Neuronal stem cell (in vitro differentiated cells): ENCODE measurements at regions not wholly inside any gene's neighbourhood (a gene's known extent, or its start where the extent isn't known, plus 50 kb on each side); places are given as distances from the start of the nearest gene placed in this dataset.
A peak's percentile ranks its signal among the peaks of the same experiment; 100 is the strongest.

Experiments
- DNase-seq: peaks from one replicate; pipeline ENCODE4 v3.0.0-alpha.2; 2013; ENCODE audit warnings: low spot score
- H2AFZ ChIP-seq: one replicate; pipeline ENCODE4 v1.6.1; 2013; ENCODE audit warnings: mild to moderate bottlenecking, low read length, inconsistent platforms
- H2AK5ac ChIP-seq: 2 replicates; pipeline ENCODE4 v1.6.1; 2013; ENCODE audit warnings: low read depth, mild to moderate bottlenecking, inconsistent platforms, low read length, moderate library complexity, mixed read lengths
- H2BK120ac ChIP-seq: 2 replicates; pipeline ENCODE4 v1.6.1; 2013; ENCODE audit warnings: low read depth, mild to moderate bottlenecking, inconsistent platforms, low read length, moderate library complexity, mixed read lengths
- H2BK12ac ChIP-seq: one replicate; pipeline ENCODE4 v1.6.1; 2013; ENCODE audit warnings: low read length, inconsistent platforms
- H2BK15ac ChIP-seq: 2 replicates; pipeline ENCODE4 v1.6.1; 2013; ENCODE audit warnings: mild to moderate bottlenecking, low read length, inconsistent platforms, mixed read lengths
- H2BK5ac ChIP-seq: one replicate; pipeline ENCODE4 v1.6.1; 2013; ENCODE audit warnings: inconsistent platforms, mild to moderate bottlenecking, low read length, moderate library complexity
- H3K14ac ChIP-seq: one replicate; pipeline ENCODE4 v1.6.1; 2013; ENCODE audit warnings: low read length, inconsistent platforms
- H3K18ac ChIP-seq: 2 replicates; pipeline ENCODE4 v1.6.1; 2013; ENCODE audit warnings: low read length, inconsistent platforms
- H3K23ac ChIP-seq: 2 replicates; pipeline ENCODE4 v1.6.1; 2013; ENCODE audit warnings: low read depth, mild to moderate bottlenecking, mixed read lengths, low read length, inconsistent platforms; ENCODE audit not compliant: poor library complexity
- H3K27ac ChIP-seq: replicated peaks from 3 replicates; pipeline ENCODE4 v1.5.1; 2013; ENCODE audit warnings: low read length, inconsistent platforms
- H3K27me3 ChIP-seq, 3 experiments: 2 replicates each; pipeline ENCODE4 v1.6.1; 2013; ENCODE audit warnings: low read length in 3 of 3, mild to moderate bottlenecking in 2 of 3, inconsistent platforms in 1 of 3, low read depth in 1 of 3, mixed read lengths in 1 of 3, moderate library complexity in 1 of 3; ENCODE audit not compliant: control insufficient read depth in 3 of 3, insufficient read depth in 3 of 3
- H3K36me3 ChIP-seq, 2 donors: replicated peaks in 1 of 2; 2 replicates each; pipeline ENCODE4 v1.6.1; 2013; ENCODE audit warnings: low read length in 2 of 2; ENCODE audit not compliant: control insufficient read depth in 2 of 2, insufficient read depth in 2 of 2
- H3K4ac ChIP-seq: 2 replicates; pipeline ENCODE4 v1.6.1; 2013; ENCODE audit warnings: inconsistent platforms, mild to moderate bottlenecking, low read length, moderate library complexity
- H3K4me1 ChIP-seq, 2 donors: 1 replicate in 1 of 2; 2 replicates in 1 of 2; pipeline ENCODE4 v1.6.1; 2013; ENCODE audit warnings: low read length in 2 of 2, low read depth in 1 of 2; ENCODE audit not compliant: control insufficient read depth in 2 of 2, insufficient read depth in 1 of 2
- H3K4me2 ChIP-seq: one replicate; pipeline ENCODE4 v1.6.1; 2013; ENCODE audit warnings: mild to moderate bottlenecking, low read length, inconsistent platforms; ENCODE audit not compliant: insufficient read depth, poor library complexity, severe bottlenecking
- H3K4me3 ChIP-seq, 2 donors: 2 replicates each; pipeline ENCODE4 v1.5.1; 2013; ENCODE audit warnings: low read length in 2 of 2, mild to moderate bottlenecking in 2 of 2, inconsistent platforms in 1 of 2, moderate library complexity in 1 of 2
- H3K79me1 ChIP-seq: one replicate; pipeline ENCODE4 v1.6.1; 2013; ENCODE audit warnings: low read depth, mild to moderate bottlenecking, inconsistent platforms, low read length, moderate library complexity
- H3K9ac ChIP-seq: one replicate; pipeline ENCODE4 v1.6.1; 2013; ENCODE audit warnings: mild to moderate bottlenecking, low read depth, low read length, inconsistent platforms; ENCODE audit not compliant: poor library complexity
- H3K9me3 ChIP-seq, 2 donors: replicated peaks in 1 of 2; 2 replicates each; pipeline versions ENCODE3 to v1.6.1; 2013; ENCODE audit warnings: low read length in 2 of 2, mild to moderate bottlenecking in 2 of 2, inconsistent platforms in 1 of 2, low read depth in 1 of 2, mixed read lengths in 1 of 2, moderate library complexity in 1 of 2; ENCODE audit not compliant: control insufficient read depth in 2 of 2, insufficient read depth in 1 of 2
- H4K8ac ChIP-seq: one replicate; pipeline ENCODE4 v1.6.1; 2013; ENCODE audit warnings: low read depth, mild to moderate bottlenecking, inconsistent platforms, low read length, moderate library complexity
- H4K91ac ChIP-seq: one replicate; pipeline ENCODE4 v1.6.1; 2013; ENCODE audit warnings: low read length, low read depth, mild to moderate bottlenecking, inconsistent platforms; ENCODE audit not compliant: poor library complexity
- WGBS, 2 donors: extraction: QIAGEN DNeasy Blood & Tissue Kit; methylation state at CpG; one replicate each; pipeline ENCODE4 v1.1.7; 2013; ENCODE audit warnings: missing lambda C conversion rate in 2 of 2, mixed read lengths in 1 of 2; ENCODE audit not compliant: insufficient read length in 2 of 2, insufficient replicate concordance in 1 of 2; ENCODE audit errors: extremely low coverage in 2 of 2; 5-methylcytosine and 5-hydroxymethylcytosine counted together

DNA sequence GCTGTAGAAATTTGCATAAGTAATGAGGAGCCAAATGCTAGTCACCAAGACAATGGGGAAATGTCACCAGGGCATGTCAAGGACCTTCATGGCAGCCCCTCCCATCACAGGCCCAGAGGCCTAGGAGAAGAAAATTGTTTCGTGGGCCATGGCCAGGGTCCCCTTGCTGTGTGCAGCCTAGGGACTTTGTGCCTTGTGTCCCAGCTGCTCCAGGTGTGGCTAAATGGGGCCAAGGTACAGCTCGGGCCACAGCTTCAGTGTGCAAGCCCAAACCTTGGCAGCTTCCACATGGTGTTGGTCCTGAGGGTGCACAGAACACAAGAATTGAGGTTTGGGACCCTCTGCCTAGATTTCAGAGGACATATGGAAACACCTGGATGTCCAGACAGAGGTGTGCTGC lies 208.8 kb upstream of the TBC1D5 start:
- no peaks in the 10 kb centered on the region for H3K79me1 ChIP-seq
- no peak overlapping the region for H3K14ac ChIP-seq
- no peak overlapping the region for H4K91ac ChIP-seq
- H3K18ac ChIP-seq, result peak overlapping the region; percentile 63
- no CpG with 5 or more reads among the region's 2 CpGs for WGBS, 2 donors
- H3K4me1 ChIP-seq, result peaks cover 9 to 14% of the 10 kb centered on the region in 2 donors
- H3K9ac ChIP-seq, result peak overlapping the region; percentile 4
- no peaks in the 10 kb centered on the region for H3K9me3 ChIP-seq
- H3K4me2 ChIP-seq, result no peak overlapping the region
- H3K4me3 ChIP-seq, result no peak overlapping the region
- no peak overlapping the region for H3K23ac ChIP-seq
- H4K8ac ChIP-seq, result no peak overlapping the region
- H2BK5ac ChIP-seq, result no peak overlapping the region
- no peak overlapping the region for H2BK120ac ChIP-seq
- no peak overlapping the region for H2BK12ac ChIP-seq
- H2AK5ac ChIP-seq, result no peak overlapping the region
- no peaks in the 10 kb centered on the region for H3K36me3 ChIP-seq
- H2AFZ ChIP-seq, result no peak overlapping the region
- no peak overlapping the region for H3K27ac ChIP-seq
- DNase-seq, result no peak
- no peaks in the 10 kb centered on the region for H3K27me3 ChIP-seq
- peak overlapping the region; percentile 61 for H3K4ac ChIP-seq
- no peak overlapping the region for H2BK15ac ChIP-seq

DNA sequence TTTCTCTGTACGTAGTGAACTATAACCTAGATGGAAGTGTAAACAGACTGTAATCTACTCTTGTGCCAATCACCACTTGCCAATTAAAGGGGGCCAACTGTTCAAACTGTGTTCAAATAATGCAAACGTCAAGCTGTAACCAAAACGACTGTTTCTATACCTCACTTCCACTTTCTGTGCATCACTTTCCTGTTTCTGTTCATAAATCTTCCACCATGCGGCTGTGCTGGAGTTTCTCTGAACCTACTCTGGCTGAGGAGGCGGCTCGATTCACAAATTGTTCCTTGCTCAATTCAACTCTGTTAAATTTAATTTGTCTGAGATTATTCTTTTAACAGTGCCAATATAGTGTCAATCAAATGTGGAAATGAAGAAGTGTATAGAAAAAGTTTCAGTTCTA lies 206.7 kb upstream of the TBC1D5 start:
- H3K4me2 ChIP-seq, result no peak overlapping the region
- no peak for DNase-seq
- H2BK120ac ChIP-seq, result no peak overlapping the region
- H3K36me3 ChIP-seq, result no peaks in the 10 kb centered on the region
- no peak overlapping the region for H4K8ac ChIP-seq
- peaks cover 9 to 28% of the 10 kb centered on the region in 2 donors for H3K4me1 ChIP-seq
- H3K27ac ChIP-seq, result no peak overlapping the region
- H2AK5ac ChIP-seq, result no peak overlapping the region
- no peak overlapping the region for H2AFZ ChIP-seq
- no peak overlapping the region for H2BK12ac ChIP-seq
- no peaks in the 10 kb centered on the region for H3K79me1 ChIP-seq
- H3K9ac ChIP-seq, result no peak overlapping the region
- H3K14ac ChIP-seq, result no peak overlapping the region
- no peak overlapping the region for H3K23ac ChIP-seq
- H3K27me3 ChIP-seq, result no peaks in the 10 kb centered on the region
- no peak overlapping the region for H2BK15ac ChIP-seq
- no peak overlapping the region for H3K18ac ChIP-seq
- no CpG with 5 or more reads among the region's 6 CpGs for WGBS, 2 donors
- H3K4ac ChIP-seq, result no peak overlapping the region
- no peak overlapping the region for H4K91ac ChIP-seq
- no peak overlapping the region for H3K4me3 ChIP-seq
- no peaks in the 10 kb centered on the region for H3K9me3 ChIP-seq
- no peak overlapping the region for H2BK5ac ChIP-seq

DNA sequence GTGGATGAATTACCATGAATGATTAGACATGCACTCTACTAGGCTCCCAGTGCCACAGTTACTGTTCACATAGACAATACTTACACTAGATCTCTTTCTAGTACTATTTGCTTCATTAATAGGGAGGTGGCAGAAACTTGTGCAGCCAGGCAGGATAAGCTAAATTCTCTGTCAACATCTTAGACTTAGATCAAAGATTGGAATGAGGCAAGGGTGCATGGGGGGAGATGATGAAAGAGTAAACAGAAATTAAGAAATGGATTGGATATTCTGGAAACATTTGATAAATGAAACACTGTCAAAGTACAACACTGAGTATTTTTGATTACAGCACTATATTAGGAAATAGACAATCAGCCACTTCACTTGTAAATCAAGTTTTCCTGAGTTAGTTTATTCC lies 205.4 kb upstream of the TBC1D5 start:
- no peak overlapping the region for H3K4me2 ChIP-seq
- no peaks in the 10 kb centered on the region for H3K27me3 ChIP-seq
- no peak overlapping the region for H3K4ac ChIP-seq
- no peak overlapping the region for H3K18ac ChIP-seq
- H3K27ac ChIP-seq, result no peak overlapping the region
- no peak overlapping the region for H3K4me3 ChIP-seq
- H2BK15ac ChIP-seq, result no peak overlapping the region
- H2AFZ ChIP-seq, result no peak overlapping the region
- H2BK12ac ChIP-seq, result no peak overlapping the region
- no peak overlapping the region for H3K14ac ChIP-seq
- H2BK5ac ChIP-seq, result no peak overlapping the region
- H2AK5ac ChIP-seq, result no peak overlapping the region
- H3K9me3 ChIP-seq, result no peaks in the 10 kb centered on the region
- peaks cover 10 to 28% of the 10 kb centered on the region in 2 donors for H3K4me1 ChIP-seq
- no peak overlapping the region for H4K8ac ChIP-seq
- no peak overlapping the region for H2BK120ac ChIP-seq
- no peak overlapping the region for H3K9ac ChIP-seq
- H3K79me1 ChIP-seq, result no peaks in the 10 kb centered on the region
- no peak overlapping the region for H4K91ac ChIP-seq
- H3K36me3 ChIP-seq, result no peaks in the 10 kb centered on the region
- DNase-seq, result no peak
- no peak overlapping the region for H3K23ac ChIP-seq

DNA sequence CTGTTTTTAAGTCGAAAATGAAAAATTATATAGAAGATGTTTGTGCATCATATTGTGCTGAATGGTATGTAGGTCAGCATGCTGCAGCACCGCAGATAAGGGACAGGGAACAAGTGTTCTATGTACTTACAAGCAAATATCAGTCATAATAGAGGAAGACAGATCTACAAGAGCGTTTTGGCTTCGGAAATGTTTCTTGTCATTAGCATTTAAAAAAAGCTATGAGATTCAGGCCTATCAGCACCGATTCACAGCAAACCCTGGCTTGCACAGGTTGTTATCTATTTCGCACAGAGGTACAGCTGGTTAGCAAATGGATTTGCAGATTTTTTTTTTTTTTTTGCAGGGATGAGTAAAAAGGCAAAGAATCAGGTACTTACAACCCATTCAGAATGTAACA lies 204.2 kb upstream of the TBC1D5 start:
- no peak overlapping the region for H3K4ac ChIP-seq
- H3K14ac ChIP-seq, result no peak overlapping the region
- no peak overlapping the region for H3K4me2 ChIP-seq
- H2BK120ac ChIP-seq, result no peak overlapping the region
- H3K9me3 ChIP-seq, result no peaks in the 10 kb centered on the region
- H2BK5ac ChIP-seq, result no peak overlapping the region
- no peak overlapping the region for H2AK5ac ChIP-seq
- H4K91ac ChIP-seq, result no peak overlapping the region
- H3K4me1 ChIP-seq, result peaks cover 10 to 30% of the 10 kb centered on the region in 2 donors
- H3K9ac ChIP-seq, result no peak overlapping the region
- H2BK15ac ChIP-seq, result no peak overlapping the region
- H2AFZ ChIP-seq, result no peak overlapping the region
- H3K23ac ChIP-seq, result no peak overlapping the region
- no peak overlapping the region for H3K27ac ChIP-seq
- H3K36me3 ChIP-seq, result no peaks in the 10 kb centered on the region
- H3K18ac ChIP-seq, result no peak overlapping the region
- H3K79me1 ChIP-seq, result no peaks in the 10 kb centered on the region
- H3K4me3 ChIP-seq, result no peak overlapping the region
- H2BK12ac ChIP-seq, result no peak overlapping the region
- WGBS, 2 donors, result no CpG with 5 or more reads among the region's 6 CpGs
- H4K8ac ChIP-seq, result no peak overlapping the region
- no peaks in the 10 kb centered on the region for H3K27me3 ChIP-seq
- DNase-seq, result no peak
